SIG-M5 treated with dmso at 0.1 percent for 504 hours (cell line): ENCODE measurements at regions not wholly inside any gene's neighbourhood (a gene's known extent, or its start where the extent isn't known, plus 50 kb on each side); places are given as distances from the start of the nearest gene placed in this dataset.
A peak's percentile ranks its signal among the peaks of the same experiment; 100 is the strongest.

ENCODE experiments used
- DNase-seq: peaks from one replicate; lab custom pipeline; 2025; ENCODE audit not compliant: unreplicated experiment; lab: John Stamatoyannopoulos, UW

- peak; percentile 97 for DNase-seq
These were observed 109.8 kb downstream of the HFE start for GRCh38 chr6:26196846-26197635.

- DNase-seq, result no peak
These were observed 110.4 kb downstream of the HFE start for GRCh38 chr6:26197636-26197932.

- peak; percentile 72 for DNase-seq
These were observed 110.9 kb downstream of the HFE start for GRCh38 chr6:26197933-26198721.

GRCh38 chr6:26198722-26199056 is 111.5 kb downstream of the HFE start:
- DNase-seq, result peak; percentile 72

- DNase-seq, result peak; percentile 97
These were observed 112.0 kb downstream of the HFE start for GRCh38 chr6:26199057-26199772.

- peak; percentile 83 for DNase-seq
These were observed 112.8 kb downstream of the HFE start for GRCh38 chr6:26199773-26200764.

- DNase-seq, result no peak
These were observed 113.9 kb downstream of the HFE start for GRCh38 chr6:26200918-26201721.

GRCh38 chr6:26202201-26202611 is 115.0 kb downstream of the HFE start:
- no peak for DNase-seq

- no peak for DNase-seq
These were observed 115.8 kb downstream of the HFE start for GRCh38 chr6:26202811-26203583.

- peak; percentile 95 for DNase-seq
These were observed 117.3 kb downstream of the HFE start for GRCh38 chr6:26204332-26205160.

GRCh38 chr6:26205161-26205624 is 118.0 kb downstream of the HFE start:
- DNase-seq, result peak; percentile 86

GRCh38 chr6:26205625-26206574 is 118.7 kb downstream of the HFE start:
- DNase-seq, result peak; percentile 96

- no peak for DNase-seq
These were observed 119.9 kb downstream of the HFE start for GRCh38 chr6:26206868-26207801.

- no peak for DNase-seq
These were observed 124.7 kb downstream of the HFE start for GRCh38 chr6:26211963-26212362.

- no peak for DNase-seq
These were observed 126.3 kb downstream of the HFE start for GRCh38 chr6:26213334-26214075.
